GM19455 (cell line): ENCODE measurements at regions not wholly inside any gene's neighbourhood (a gene's known extent, or its start where the extent isn't known, plus 50 kb on each side); places are given as distances from the start of the nearest gene placed in this dataset.

Source experiments
- ATAC-seq: cut with Tn5 transposase; IDR thresholded peaks from one replicate; pipeline ENCODE4 v1.9.1; 2021; ENCODE audit not compliant: unreplicated experiment

DNA sequence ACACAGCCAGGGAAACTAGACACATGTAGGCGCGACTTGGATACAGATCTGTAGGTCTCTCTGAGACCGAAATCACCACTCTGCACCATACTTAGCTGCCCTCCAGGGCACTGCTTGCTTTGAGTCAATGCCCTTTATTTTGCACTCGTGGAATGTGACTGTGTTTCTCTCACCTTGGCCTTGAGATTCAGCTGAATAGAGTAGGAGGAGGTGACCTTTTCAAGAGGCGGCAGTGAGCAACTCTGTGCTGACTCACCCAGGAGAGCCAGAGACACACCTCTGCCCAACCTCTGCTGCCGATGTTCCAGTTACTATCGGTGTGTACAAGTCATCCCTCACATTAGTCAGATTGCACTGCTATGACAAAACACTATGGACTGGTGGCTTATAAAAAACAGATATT, 583.4 kb downstream of the VRK1 start:
- ATAC-seq, result no peak

DNA sequence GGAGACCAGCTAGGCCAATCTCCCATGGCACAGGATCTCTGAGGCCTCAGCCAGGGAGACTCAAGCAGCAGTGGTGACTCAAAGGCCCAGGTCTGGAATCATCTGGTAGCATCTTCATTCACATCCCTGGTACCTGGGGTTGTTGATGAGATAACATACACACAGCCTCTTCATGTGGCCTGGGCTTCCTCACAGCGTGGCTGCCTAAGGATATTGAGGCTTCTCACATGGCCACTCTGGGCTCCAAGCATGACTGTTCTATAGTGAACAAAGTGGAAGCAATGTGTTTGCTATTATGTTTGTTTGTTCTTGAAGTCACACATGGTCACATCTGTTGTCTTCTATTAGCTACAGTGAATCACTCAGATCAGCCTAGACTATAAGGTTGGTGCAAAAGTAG, 584.1 kb downstream of the VRK1 start:
- ATAC-seq, result no peak

DNA sequence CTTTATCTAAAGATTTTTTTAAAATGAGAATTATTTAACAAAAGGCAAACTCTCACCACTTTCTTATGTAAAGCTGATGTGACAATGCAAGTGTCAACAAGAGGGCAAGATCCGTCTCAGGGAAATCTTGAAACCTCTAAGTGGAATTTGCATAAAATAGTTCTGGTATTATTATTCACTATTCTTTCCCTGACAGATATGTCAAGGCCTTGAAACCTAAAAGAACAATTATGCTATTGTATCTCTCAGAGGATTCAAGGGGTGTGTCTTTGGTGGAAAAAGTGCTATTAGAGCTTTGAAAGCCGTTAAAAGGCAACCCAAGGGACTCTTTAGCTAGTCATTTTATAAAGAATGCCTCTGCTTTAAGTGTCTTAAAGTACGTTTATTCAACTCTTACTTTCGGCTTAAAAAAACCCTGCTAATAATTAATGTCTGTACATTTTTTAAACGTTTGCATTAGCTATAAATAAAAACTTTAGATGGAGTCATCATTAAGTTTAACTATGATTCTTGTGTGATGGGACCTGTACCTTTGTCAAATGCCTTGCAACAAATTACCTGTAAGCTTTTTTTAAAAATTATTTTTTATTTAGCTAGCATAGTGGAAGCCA, 585.5 kb downstream of the VRK1 start:
- ATAC-seq, result no peak

DNA sequence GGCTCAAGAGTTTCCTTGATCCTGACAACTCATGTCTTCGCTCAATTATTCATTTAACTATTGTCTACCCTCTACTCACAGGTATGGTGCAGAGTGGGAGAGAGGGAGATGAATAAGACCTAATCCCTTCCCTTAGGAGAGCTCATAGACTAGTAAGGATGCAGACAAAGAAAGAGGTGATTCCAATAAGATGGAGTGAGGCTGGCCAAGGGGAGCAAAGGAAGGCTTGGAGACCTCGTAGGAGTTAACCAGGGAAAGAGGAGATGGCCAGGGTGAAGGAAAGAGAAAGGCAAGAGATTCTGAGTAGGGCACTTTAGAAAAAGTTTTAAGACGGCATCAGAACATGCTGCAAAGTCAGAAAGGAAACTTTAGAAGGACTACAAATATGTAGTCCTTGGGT, 588.5 kb downstream of the VRK1 start:
- ATAC-seq, result no peak

DNA sequence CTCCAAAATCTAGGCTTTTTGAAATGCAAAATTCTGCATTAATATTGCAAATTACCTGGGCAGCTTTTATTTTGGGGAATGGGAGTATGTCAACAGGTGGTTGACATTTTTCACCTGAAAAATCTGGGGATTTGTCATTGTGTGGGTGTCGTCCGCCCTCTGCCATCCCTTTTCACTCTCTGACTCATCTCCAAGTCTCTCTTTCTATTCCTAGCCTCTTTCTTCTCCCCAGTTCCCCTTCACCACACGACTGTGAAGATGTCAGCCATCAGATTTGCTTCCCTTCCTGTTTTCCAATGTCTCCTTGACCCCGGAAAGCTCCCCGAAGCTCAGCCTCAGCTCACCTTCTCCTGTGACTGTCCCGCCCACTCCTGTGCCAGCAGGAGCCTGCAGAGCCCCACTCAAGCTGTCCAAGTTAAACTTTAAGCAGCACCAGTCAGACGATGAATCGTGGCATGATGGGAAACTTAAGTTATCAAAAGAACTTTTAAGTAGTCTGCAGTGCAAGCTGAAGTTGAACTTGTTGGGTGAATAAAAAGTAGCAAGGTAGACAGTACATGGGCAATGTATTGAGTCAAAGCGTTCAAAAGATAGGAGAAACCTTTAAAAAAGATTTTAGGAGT, 590.2 kb downstream of the VRK1 start:
- no peak for ATAC-seq

DNA sequence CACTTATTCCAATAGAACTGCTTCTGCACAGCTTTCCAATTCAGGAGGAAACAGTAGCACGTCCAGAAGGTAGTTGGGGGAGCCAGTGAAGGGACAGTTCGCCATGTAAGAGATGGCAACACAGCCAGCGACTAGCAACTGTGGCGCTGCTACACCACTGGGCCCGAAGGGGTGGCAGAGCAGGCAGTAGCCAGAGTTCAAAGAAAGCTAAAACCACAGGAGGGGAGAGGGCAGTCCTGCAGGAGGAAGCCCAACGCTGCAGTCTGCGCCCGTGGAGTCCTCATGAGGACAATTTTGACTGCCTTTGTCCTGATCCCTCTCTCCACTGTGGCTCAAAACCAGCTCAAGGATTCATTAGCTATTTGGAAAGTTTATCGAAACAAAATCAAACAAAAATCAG, 591.2 kb downstream of the VRK1 start:
- no peak for ATAC-seq

DNA sequence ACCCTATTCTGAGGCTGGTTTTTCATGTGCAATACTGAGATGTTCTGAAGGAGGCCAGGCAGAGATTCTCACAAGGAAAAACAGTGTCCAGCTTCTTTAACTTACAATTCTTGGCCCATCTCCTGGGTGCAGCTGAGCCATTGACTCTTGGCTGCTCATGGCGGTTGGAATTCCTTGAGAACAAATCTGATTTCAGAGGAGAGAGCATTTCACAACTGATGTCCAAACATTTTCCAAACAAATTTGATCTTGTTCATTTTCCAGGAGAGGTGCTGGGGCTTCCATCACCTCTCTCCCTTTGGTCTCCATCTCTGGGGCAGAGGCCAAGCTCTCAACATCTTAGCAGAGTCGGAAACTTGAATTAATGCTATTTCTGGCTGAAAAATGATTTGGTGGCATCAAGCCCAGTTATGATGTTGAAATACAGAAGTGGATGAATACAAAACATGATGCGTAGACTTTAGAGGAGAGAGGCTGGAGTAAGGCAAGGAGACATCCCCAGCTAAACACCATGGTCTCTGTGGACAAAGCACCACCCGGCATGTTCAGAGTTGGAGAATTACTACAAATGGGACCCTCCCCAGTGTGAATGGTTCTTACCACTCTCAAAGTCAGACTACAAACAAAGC, 593.0 kb downstream of the VRK1 start:
- no peak for ATAC-seq

DNA sequence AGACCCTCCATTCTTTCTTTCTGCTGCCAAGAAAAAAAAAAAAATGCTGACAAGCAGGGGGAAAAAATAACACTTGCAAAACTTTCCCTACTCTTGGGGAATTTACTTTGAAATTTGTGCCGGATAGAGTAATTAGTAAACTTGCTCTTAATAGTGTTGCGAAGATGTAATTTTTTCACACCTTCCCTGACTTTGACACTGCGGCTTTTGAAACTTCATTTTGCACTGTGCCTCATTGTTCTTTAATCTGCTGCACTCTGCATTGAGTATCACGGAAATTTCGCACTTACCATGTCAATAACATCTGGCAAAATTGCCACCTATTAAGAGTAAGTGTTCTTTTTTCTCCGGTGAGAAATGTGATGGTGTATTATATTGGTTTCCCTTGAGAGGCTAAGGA, 596.1 kb downstream of the VRK1 start:
- ATAC-seq, result no peak

DNA sequence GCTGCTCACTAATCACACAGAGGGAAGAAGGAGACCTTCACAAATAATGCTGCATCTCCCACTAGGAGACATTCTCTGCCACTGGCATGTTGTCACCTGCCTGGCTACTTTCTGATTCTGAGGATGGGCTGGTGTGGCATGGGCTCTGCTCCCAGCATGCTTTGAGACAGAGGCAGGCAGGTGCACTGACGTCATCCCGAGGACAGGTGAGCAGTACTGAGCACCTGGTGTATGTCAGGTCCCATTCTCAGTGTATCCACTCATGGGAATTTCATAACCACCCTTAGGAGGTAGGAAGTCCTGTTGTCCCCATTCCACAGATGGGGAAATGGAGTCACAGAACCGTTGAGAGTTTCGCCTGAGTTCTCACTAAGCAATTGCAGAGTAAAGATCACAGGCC, 597.9 kb downstream of the VRK1 start:
- ATAC-seq, result no peak

DNA sequence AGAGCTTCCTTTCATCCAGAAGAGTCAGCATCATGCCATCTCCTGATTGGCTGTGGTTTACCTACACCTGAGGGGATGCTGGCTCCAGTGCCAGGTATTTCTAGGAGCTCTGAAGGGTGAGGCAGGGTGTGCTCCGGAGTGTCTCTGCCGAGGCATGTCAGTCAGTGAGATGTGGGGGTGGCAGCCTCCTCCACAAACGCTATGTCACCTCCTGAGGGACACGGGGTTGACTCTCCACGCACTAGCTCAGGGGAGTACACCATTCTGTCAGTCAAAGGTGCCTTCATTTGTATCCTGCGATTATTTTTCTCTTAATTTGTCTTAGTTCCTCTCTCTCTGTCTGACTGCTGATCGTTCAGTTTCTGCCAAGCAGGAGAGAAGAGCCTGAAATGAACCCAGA, 604.5 kb downstream of the VRK1 start:
- ATAC-seq, result no peak

DNA sequence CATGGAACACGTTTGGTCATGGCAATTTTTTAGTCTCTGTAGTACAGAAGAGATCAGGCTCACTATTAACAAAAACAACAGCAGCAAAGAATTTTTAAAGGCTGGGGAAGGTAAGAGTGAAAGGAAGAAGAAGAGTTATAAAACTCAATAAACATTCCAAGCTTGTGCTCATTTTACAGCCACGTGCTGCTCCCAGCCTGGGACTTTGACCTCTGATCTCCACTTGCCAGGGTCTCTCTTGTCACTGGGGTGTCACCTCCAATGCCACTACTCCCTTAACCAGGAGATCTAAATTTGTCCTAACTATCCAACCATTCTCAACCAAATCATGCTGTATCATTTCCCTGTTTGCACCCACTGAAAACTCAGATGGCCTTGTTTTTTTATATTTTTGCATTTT, 605.1 kb downstream of the VRK1 start:
- no peak for ATAC-seq

DNA sequence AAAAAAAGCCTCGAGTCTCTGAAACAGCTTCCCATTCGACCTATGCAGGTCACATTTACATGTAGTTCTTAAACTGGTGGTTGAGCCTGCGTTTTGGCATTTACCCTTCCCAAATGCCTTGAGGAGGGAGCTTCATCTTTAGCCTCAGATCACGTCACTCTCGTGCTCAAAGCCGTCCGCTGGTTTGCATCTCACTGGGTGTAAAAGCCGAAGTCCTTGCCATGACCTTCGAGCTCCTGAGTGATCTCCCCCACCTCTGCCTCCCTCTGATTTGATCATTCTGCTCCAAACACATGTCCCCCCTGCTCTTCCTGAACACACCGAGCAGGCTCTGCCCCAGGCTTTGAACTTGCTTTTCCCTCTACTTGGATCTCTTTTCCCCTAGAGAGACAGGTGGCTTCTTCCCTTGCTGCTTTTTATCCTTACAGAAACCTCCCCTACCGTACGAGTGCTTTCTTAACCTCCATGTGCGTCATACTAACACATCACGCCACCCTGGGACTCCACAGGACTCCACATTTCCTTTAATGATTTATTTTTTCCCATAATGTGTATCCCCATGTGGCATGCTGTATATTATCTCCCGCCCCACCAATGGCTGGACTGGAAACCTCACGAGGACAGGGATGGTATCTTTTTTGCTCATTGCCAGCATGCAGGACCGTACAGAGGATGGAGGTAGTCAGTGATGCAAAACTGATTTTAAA, 610.7 kb downstream of the VRK1 start:
- ATAC-seq, result no peak

DNA sequence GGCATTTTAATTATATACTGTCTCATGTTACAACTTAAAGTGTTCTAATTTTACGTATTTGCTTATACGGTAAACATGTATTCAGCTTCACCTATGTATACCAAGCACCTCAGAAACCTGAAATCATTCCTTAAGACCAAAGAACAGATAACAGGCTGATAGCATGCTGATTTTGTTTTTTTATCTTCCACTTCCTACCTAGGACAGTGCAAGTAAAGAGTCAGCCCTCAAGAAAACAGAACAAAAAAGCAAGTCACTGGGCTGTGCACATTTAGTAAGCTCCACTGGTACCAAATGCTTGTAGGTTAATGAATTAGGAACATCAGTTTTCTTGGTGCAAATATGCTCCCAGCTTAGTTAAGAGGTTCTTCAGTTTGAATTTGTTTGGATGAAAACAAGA, 611.3 kb downstream of the VRK1 start:
- no peak for ATAC-seq

DNA sequence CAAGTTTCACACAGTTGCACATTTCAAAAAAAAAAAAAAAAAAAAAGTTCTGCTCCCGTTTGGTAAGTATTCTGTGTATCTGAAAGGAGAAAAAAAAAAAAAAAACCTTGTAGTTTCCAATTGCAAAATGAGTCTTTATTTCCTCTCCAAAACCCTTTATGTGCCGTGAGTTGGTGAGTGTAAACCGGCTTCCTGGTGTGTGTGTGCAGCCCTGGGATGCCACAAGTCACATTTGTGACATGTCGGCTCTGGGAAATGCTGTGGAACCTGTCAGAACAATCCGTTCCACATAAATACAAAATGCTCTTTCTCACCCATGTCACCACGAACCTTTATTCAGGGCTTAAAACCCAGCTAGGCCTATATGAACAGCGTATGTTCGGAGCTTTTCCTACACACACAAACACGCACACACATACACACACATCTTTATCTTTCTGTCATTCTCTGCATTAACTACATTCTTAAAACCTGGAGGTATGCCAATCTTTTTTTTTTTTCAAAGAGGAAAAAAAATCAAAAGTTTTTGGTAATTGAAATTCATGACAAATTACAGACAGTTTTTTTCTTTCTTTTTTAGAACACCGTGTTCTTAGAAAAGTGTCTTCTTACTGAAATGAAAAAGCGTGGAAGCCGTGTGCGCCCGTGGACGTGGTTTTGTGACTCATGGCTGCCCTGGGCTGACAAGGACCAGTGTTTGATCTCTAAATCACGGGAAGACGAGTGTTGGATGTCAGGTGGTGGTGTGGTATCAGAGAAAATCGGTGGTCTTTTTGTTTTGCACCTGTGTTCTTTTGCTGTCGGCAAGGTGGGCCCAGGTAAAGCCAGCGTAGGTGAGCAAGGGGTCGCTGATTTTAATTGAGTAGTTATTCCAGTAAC, 612.0 kb downstream of the VRK1 start:
- ATAC-seq, result no peak

DNA sequence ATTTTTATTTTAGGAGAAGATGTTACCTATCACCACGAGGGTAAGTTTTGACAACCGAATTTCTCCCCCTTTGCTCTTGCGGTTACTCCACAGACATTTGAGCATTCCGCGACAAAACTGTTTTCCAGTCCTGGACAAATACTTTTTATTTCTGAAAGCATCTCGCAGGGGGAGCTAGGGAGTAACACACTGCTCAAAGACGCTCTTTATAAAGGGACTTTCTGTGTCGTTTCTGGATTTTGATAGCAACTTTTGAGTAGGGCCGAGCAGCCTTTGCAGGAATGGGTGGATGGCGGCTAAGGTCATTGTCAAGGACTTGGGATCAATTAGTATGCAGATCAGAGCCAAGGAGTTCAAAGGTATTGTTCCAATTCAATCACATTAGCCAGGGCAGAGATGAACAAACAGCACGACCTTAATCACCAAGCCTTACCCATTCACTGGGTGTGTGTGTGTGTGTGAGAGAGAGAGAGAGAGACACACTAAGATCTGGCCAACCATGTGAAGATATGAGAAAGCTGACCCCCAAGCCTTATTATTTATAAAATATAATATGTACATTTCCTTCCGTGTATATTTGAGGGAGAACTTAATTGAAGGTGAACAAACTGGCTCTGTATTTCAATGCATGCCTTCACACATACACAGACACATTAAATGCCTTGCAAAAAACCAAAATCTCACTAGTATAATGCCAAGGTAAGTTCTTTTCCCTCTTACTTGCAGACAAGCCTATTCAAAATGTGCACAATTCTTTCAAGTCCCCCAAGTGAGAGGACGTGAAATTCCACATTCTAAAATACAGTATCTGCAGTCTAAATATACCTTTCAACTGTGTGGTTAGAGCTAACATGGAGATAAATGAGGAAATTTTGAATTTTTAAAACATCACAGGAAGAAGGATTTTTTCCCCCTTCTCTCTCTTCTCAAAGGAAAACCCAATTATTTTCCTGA, 613.8 kb downstream of the VRK1 start:
- ATAC-seq, result no peak

DNA sequence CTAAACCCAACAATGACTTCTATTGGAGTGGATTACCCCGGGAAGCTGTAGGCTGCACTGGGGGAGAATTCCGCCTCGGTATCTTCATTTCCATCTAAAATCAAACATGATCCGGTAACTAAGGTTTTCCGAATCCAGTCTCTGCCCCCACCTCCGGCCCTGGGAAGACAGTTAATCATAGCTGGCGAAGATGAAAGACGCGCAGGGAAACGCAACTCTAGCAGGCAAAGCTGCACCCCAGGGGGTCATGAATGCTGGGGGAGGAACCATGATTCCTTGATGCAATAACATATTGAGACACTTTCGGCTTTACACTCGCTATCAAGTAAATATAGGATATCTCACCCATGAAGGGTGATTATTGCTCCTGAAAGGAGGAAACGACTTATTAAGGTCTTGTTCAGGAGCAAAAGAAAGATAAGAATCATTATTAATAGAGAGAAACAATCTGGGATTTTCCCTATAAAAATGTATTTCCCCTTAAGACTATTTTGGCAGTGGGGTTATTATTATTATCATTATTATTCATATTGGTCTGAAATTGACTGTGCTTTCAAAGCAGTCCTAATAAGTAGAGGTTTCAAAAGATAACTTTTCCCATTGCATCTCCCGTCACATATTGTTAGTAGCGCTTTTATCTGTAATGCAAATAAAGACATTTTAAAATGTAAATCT, 614.9 kb downstream of the VRK1 start:
- ATAC-seq, result no peak

DNA sequence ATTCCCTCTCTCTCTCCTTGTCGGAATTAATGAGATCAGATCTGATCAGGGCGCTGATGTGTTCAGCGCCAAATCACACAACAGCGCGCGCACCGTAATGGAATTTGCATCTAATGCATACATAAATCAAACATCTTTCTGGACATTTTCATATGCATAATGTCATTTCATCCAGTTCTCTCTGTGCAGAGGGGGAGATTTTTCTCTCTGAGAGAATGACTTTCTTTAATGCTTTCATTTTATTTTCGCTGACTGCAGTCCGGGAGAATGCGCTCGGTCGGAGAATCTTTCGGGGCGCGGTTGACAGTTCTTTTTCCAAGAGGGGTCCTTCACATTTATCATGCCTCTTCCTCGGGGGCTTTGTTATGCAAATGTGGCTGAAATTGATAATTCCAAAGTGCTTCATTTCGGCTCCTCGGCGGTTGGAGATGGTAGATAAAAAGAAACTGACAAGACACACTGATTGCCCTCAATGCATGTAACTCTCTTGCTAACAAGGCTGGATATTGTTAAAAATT, 615.9 kb downstream of the VRK1 start:
- ATAC-seq, result no peak

DNA sequence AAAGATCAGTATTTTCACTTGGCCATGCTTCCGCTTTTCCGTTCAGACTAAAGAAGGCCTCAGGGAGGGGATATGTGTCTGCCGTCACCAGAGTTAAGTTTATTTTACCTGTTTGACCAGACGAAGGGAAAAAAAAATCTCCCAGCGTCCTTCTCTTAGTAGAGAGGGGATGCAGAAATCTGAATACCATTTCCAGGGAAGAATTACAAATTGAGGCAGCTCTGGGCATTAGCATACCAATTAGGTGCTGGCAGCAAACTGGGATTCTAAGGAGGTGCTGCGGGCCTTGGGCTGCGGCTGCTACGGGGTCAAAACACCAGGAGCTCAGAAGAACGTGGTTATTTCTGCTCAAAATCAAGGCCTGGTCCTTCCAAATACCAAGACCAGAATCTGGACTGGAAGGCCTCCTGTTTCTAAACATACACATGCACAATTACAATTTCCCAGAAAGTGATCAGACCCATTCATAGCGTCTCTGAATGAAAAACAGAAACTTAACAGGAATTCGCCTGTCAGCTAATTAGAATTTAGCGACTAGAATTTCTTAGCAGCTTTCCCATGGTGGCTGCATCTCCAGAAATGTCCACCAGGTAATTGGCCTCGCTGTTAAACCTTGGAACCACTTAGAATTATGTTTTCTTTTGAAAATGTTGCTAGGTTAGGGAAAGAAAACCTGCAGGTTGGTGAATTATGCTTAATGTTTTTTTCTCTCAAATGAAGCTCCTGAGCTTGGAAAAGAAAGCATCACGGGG, 617.0 kb downstream of the VRK1 start:
- ATAC-seq, result no peak

DNA sequence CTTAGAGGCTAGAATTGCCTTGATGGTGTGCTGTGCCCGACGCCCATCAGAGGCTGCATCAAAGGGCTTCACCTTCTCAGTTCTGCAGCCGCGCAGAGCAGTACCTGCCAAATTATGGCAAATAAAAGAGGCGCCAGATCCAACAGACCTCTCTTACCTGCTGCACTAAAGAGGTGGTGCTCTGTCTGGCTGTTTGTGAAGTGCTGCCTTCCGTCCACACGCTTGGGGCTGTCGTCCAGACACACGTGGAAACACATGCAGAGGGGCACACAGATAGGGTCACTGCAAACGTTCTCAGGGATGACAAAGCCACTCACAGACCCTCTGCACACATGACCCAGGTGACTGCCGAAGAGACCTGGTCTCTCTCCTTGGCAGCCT, 617.5 kb downstream of the VRK1 start:
- no peak for ATAC-seq
